NCI-H2107 treated with DMSO at 0.1 percent for 48 hours (cell line): ENCODE measurements at regions not wholly inside any gene's neighbourhood (a gene's known extent, or its start where the extent isn't known, plus 50 kb on each side); places are given as distances from the start of the nearest gene placed in this dataset.

Experiments
- DNase-seq: peaks from one replicate; lab custom pipeline; 2025; ENCODE audit not compliant: unreplicated experiment; lab: John Stamatoyannopoulos, UW

DNA sequence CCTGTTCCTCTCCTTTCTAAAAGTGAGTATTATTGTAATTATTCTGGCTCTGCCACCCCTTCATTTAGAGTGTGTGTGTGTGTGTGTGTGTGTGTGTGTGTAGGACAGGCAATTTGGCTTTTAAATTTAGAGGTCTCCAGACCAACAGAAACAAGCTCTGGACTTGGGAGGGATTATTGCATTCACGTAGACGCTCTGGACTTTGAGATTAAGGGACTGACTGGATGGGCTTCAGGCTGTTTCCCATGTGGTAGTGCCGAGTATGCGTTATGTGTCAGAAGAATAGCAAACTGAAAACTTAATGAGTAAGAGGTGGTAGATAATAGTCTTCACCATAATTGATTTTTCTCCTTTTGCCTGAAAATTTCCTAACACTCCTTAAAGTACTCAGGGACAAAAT, 281.9 kb downstream of the USP25 start:
- no peak for DNase-seq

GRCh38 chr21:16013570-16013969, 283.8 kb downstream of the USP25 start:
- peak; percentile 36 for DNase-seq

DNA sequence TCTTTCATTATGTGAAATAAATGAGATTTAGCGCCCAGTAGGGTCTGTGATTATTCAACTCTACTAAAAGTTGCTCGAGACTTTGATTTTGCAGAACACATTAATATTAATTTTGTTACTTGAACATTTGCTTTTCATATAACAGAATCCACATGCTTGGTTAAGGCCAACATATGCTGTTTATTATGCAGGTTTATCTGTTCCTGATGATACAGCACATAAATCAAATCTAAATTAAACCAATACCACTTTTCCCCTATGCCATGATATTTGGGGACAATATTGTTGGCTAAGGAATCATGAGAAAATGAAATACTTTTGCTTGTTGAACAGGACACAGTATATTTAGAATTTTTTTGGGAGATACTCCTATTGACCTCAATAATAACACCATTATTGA, 291.1 kb downstream of the USP25 start:
- no peak for DNase-seq

DNA sequence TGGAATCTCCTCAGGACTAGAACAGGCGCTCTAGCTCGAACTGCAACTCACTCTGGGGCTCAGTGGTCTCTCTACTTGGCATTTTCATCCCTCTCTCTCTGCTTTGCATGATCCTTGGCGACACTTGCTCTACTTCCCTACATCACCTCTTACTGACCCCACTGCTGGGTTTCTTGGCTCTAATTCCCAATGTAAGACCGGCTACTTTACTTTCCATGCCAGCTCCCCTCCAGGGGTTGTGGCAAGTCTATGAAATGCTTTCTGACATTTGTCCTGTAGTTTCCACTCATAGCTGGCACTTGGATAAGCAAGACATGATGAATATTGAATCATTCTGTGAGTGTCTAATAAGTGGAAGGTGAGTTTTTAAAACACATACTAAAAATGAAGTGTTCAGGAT, 292.3 kb downstream of the USP25 start:
- DNase-seq = no peak

GRCh38 chr21:16022921-16023320, 293.1 kb downstream of the USP25 start:
- DNase-seq = no peak

- DNase-seq = no peak
Observed at GRCh38 chr21:16028142-16028541, 298.4 kb downstream of the USP25 start.

- DNase-seq = no peak
Observed at GRCh38 chr21:16028941-16029464, 299.2 kb downstream of the USP25 start.

GRCh38 chr21:16033193-16033592, 303.4 kb downstream of the USP25 start:
- no peak for DNase-seq

GRCh38 chr21:16034446-16035190, 304.8 kb downstream of the USP25 start:
- no peak for DNase-seq

GRCh38 chr21:16037421-16037955, 307.7 kb downstream of the USP25 start:
- DNase-seq = no peak

GRCh38 chr21:16040601-16041000, 310.8 kb downstream of the USP25 start:
- no peak for DNase-seq

DNA sequence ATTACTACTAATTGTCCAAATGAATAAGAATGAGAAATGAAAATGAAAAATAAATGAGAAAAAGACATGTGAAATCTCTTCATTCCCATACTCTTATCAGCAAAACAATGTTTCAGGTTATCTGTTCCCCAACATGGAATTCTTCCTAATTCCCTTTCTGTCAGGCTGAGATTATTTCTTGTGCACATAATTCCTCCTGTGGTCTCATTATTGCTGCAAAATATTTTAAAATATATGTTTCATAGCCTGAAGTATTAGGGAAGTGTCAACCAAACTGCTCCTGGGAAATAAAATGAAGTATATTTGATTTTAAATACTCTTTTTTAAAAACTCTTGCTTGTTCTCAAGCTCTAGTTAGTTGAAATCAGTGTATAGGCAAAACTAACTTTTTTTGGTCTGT, 314.9 kb downstream of the USP25 start:
- no peak for DNase-seq

GRCh38 chr21:16046656-16047330, 317.0 kb downstream of the USP25 start:
- no peak for DNase-seq

DNA sequence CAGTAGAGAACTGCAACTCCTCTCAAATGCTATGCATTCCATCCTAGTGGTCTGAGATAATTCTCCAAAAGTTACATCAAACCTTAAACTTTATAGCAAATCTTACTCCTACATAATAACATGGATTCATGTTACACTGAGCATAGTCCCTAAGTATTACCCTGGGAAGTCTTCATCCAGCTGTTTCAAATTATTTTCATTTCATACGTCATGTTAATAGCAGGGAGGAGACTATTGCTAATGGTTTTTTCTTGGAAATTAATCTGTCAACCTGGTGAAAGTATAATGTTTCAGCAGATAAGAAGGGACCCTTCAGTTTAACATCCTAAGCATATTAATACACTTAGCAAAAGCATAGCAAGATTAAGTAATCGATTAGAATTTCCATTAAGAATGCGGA, 318.1 kb downstream of the USP25 start:
- DNase-seq = no peak

- DNase-seq = no peak
Observed at GRCh38 chr21:16055014-16055413, 325.2 kb downstream of the USP25 start.

- DNase-seq = no peak
Observed at GRCh38 chr21:16058896-16059295, 329.1 kb downstream of the USP25 start.

GRCh38 chr21:16059981-16060380, 330.2 kb downstream of the USP25 start:
- no peak for DNase-seq

- no peak for DNase-seq
Observed at GRCh38 chr21:16061194-16061593, 331.4 kb downstream of the USP25 start.

GRCh38 chr21:16069178-16070112, 339.7 kb downstream of the USP25 start:
- no peak for DNase-seq

DNA sequence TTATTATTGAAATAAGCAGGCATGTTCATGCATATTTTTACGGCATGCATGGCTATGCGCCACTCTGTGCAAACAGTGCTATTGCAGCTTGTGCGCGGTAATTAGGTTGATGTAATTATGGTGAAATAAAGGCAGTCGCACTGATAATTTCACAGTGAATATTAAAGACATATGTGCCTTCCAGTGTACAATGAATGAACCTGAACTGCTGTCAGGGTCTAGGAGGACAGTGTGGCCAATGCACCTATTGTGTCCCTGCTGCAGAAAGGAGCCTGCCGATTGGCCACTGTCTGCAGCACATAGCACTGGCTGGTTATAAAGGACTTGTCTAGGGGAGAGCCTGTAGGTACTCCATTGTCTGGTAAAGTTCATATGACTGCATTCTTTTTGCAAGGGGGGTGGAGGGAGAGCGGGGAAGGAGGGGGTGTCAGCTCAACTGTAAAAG, 340.4 kb downstream of the USP25 start:
- peak; percentile 2 for DNase-seq

DNA sequence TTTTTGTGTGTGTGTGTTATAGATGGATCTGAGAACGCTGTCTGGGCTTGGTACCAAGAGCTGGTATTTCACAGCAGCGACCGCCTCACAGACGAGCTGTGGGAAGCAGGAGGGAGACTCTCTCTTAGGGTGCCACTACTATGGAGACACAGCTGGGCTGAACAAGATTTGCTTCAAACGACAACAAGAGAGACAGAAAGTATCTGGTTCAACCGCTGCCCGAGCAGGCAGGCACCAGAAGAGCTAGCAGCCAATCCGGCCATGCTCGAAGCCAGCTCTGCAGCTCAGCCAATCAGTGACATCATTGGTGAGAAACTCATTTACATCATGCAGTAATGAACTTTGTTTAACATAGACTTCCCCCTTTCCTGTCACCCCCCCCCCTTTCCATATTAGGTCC, 341.3 kb downstream of the USP25 start:
- DNase-seq = no peak
